ENCODE measurements at regions not wholly inside any gene's neighbourhood (a gene's known extent, or its start where the extent isn't known, plus 50 kb on each side); places are given as distances from the start of the nearest gene placed in this dataset.

- TF ChIP-seq CTCF (conservative IDR thresholded peaks at IDR 0.05; ENCODE audit: low read depth, low read length) (no peak), EZH2 (IDR thresholded peaks at IDR 0.05; ENCODE audit: borderline replicate concordance, low read depth, low read length, poor library complexity, severe bottlenecking) (no peak)
Measured at GRCh38 chr4:44554768-44555167, 96.7 kb downstream of the YIPF7 start.

All from A673 (cell line).